Lung (tissue), 11 donors: ENCODE measurements at regions not wholly inside any gene's neighbourhood (a gene's known extent, or its start where the extent isn't known, plus 50 kb on each side); places are given as distances from the start of the nearest gene placed in this dataset.

ENCODE experiments used
- ATAC-seq: fragments of 200-7000 bp; cut with Tn5 transposase; one replicate; pipeline ENCODE4 v1.9.1; 2020; ENCODE audit warnings: moderate number of reproducible peaks; ENCODE audit not compliant: insufficient read depth, low FRiP score
- DNase-seq, 3 donors: peaks; one replicate each; pipeline ENCODE4 v3.0.0-alpha.2; 2013 to 2017
- H3K27ac ChIP-seq, 2 donors: one replicate each; pipeline ENCODE4 v1.5.1; 2013; ENCODE audit warnings: mild to moderate bottlenecking in 2 of 2, moderate library complexity in 2 of 2, control low read depth in 1 of 2, inconsistent platforms in 1 of 2, low read depth in 1 of 2, low read length in 1 of 2
- H3K27me3 ChIP-seq, 3 donors: one replicate each; pipeline ENCODE4 v1.5.1; 2013; ENCODE audit warnings: low read length in 2 of 3; ENCODE audit not compliant: control insufficient read depth in 3 of 3, insufficient read depth in 3 of 3
- H3K36me3 ChIP-seq, 4 donors: one replicate each; pipeline ENCODE4 v1.5.1; 2013; ENCODE audit warnings: low read length in 4 of 4, mild to moderate bottlenecking in 1 of 4, moderate library complexity in 1 of 4; ENCODE audit not compliant: control insufficient read depth in 4 of 4, insufficient read depth in 4 of 4
- H3K4me1 ChIP-seq, 5 donors: one replicate each; pipeline ENCODE4 v1.5.1; 2013; ENCODE audit warnings: low read length in 5 of 5, mild to moderate bottlenecking in 2 of 5, moderate library complexity in 1 of 5; ENCODE audit not compliant: control insufficient read depth in 5 of 5, insufficient read depth in 5 of 5
- H3K4me3 ChIP-seq: one replicate; pipeline ENCODE4 v1.5.1; 2013; ENCODE audit warnings: mild to moderate bottlenecking, control low read depth, moderate library complexity
- H3K9ac ChIP-seq, 2 donors: one replicate each; pipeline ENCODE4 v1.5.1; 2013; ENCODE audit warnings: low read length in 2 of 2, control low read depth in 1 of 2; ENCODE audit not compliant: insufficient read depth in 1 of 2
- H3K9me3 ChIP-seq, 4 donors: one replicate each; pipeline ENCODE4 v1.5.1; 2013; ENCODE audit warnings: low read length in 3 of 4, mild to moderate bottlenecking in 1 of 4, moderate library complexity in 1 of 4; ENCODE audit not compliant: control insufficient read depth in 4 of 4, insufficient read depth in 3 of 4
- CTCF ChIP-seq: IDR thresholded peaks from 2 replicates; pipeline ENCODE4 v1.5.1; 2012; ENCODE audit warnings: mild to moderate bottlenecking; ENCODE audit errors: control extremely low read depth, extremely low read depth
- WGBS, 2 donors: extraction: QIAGEN DNeasy Blood & Tissue Kit; methylation state at CpG; one replicate each; pipeline ENCODE4 v1.1.7; 2013; 5-methylcytosine and 5-hydroxymethylcytosine counted together
- donor health status: control.
- donor health status: control.
- donor health status: Bipolar disorder and iron deficiency.
- donor health status: healthy.
- donor health status: DM: yes; HTN: yes; CAD: no.

- no peaks in the 10 kb centered on the region for H3K27me3 ChIP-seq
- ATAC-seq: no peak
- WGBS, 2 donors: 90 to 97% methylated on average over 1 of the region's 1 CpG
- no peaks in the 10 kb centered on the region for H3K4me1 ChIP-seq
- no peak for TF ChIP-seq CTCF
- no peak overlapping the region for H3K4me3 ChIP-seq
- DNase-seq: no peak
- H3K36me3 ChIP-seq: no peaks in the 10 kb centered on the region
- peaks cover 0 to 3% (median 1%) of the 10 kb centered on the region in 4 donors for H3K9me3 ChIP-seq
- no peak overlapping the region for H3K27ac ChIP-seq
- H3K9ac ChIP-seq: no peak overlapping the region
These were observed 803.6 kb upstream of the GYPC start for GRCh38 chr2:125852364-125852763.

- H3K27ac ChIP-seq: no peak overlapping the region
- H3K27me3 ChIP-seq: no peaks in the 10 kb centered on the region
- DNase-seq: no peak
- H3K36me3 ChIP-seq: no peaks in the 10 kb centered on the region
- peaks cover 0 to 3% (median under 1%) of the 10 kb centered on the region in 4 donors for H3K9me3 ChIP-seq
- WGBS, 2 donors: 85 to 97% methylated on average over 4 of the region's 4 CpGs
- no peaks in the 10 kb centered on the region for H3K4me1 ChIP-seq
- TF ChIP-seq CTCF: no peak
- H3K9ac ChIP-seq: no peak overlapping the region
- H3K4me3 ChIP-seq: no peak overlapping the region
- ATAC-seq: no peak
These were observed 802.3 kb upstream of the GYPC start for GRCh38 chr2:125853626-125854025.

- H3K9ac ChIP-seq: no peak overlapping the region
- no peaks in the 10 kb centered on the region for H3K27me3 ChIP-seq
- TF ChIP-seq CTCF: no peak
- H3K9me3 ChIP-seq: peaks cover 0 to 3% (median 0%) of the 10 kb centered on the region in 4 donors
- WGBS, 2 donors: 84 to 86% methylated on average over 3 of the region's 3 CpGs
- no peak for DNase-seq
- no peak overlapping the region for H3K27ac ChIP-seq
- H3K36me3 ChIP-seq: no peaks in the 10 kb centered on the region
- H3K4me1 ChIP-seq: no peaks in the 10 kb centered on the region
- H3K4me3 ChIP-seq: no peak overlapping the region
- no peak for ATAC-seq
These were observed 800.8 kb upstream of the GYPC start for GRCh38 chr2:125855204-125855603.

- Histone ChIP-seq H3K36me3 (no peaks in the 10 kb centered on the region), H3K27me3 (no peaks in the 10 kb centered on the region), H3K9me3 (peaks cover 0 to 3% (median 0%) of the 10 kb centered on the region in 4 donors), H3K4me3 (no peak overlapping the region), H3K4me1 (no peaks in the 10 kb centered on the region), H3K27ac (no peak overlapping the region), H3K9ac (no peak overlapping the region)
- ATAC-seq: no peak
- 76 to 78% methylated on average over 8 of the region's 8 CpGs for WGBS, 2 donors
- no peak for DNase-seq
- no peak for TF ChIP-seq CTCF
These were observed 797.8 kb upstream of the GYPC start for GRCh38 chr2:125857971-125858794.
